Mammary epithelial cell (primary cell): ENCODE measurements at regions not wholly inside any gene's neighbourhood (a gene's known extent, or its start where the extent isn't known, plus 50 kb on each side); places are given as distances from the start of the nearest gene placed in this dataset.

ENCODE experiments used
- CTCF ChIP-seq, 2 donors: IDR thresholded peaks in 1 of 2; conservative IDR thresholded peaks in 1 of 2; 2 replicates each; pipeline ENCODE4 v1.5.1; 2011 to 2012; ENCODE audit warnings: inconsistent platforms in 2 of 2, low read length in 2 of 2, mild to moderate bottlenecking in 2 of 2, control low read depth in 1 of 2, low read depth in 1 of 2; ENCODE audit not compliant: insufficient read depth in 1 of 2; ENCODE audit errors: extremely low read depth in 1 of 2
- EZH2 ChIP-seq: IDR thresholded peaks from 2 replicates; pipeline ENCODE4 v1.6.1; 2012; ENCODE audit warnings: low read length, inconsistent platforms, borderline replicate concordance

GRCh38 chr7:112929421-112929820 is 139.2 kb upstream of the TMEM168 start:
- TF ChIP-seq CTCF (conservative IDR thresholded peaks at IDR 0.05 in 1 of 2, IDR thresholded peaks at IDR 0.05 in 1 of 2; ENCODE audit: extremely low read depth in 1 of 2, insufficient read depth in 1 of 2, low read depth in 1 of 2, low read length in 2 of 2) (no peak), EZH2 (no peak)
